ENCODE measurements at regions not wholly inside any gene's neighbourhood (a gene's known extent, or its start where the extent isn't known, plus 50 kb on each side); places are given as distances from the start of the nearest gene placed in this dataset.

GRCh38 chr2:167715932-167716331 is 531.5 kb downstream of the STK39 start:
- no peak for TF ChIP-seq CTCF (IDR thresholded peaks at IDR 0.05)
- no peak for TF ChIP-seq EZH2 (IDR thresholded peaks at IDR 0.05; ENCODE audit: borderline replicate concordance, insufficient read depth, low read depth, low read length, poor library complexity, severe bottlenecking)
